GM18909 (cell line): ENCODE measurements at regions not wholly inside any gene's neighbourhood (a gene's known extent, or its start where the extent isn't known, plus 50 kb on each side); places are given as distances from the start of the nearest gene placed in this dataset.

Experiments
- ATAC-seq: cut with Tn5 transposase; IDR thresholded peaks from one replicate; pipeline ENCODE4 v1.9.1; 2021; ENCODE audit warnings: mild to moderate bottlenecking; ENCODE audit not compliant: unreplicated experiment, poor library complexity

- ATAC-seq: no peak
These were observed 1431.6 kb upstream of the TENM3 start for GRCh38 chr4:180811556-180811955.

- ATAC-seq: no peak
These were observed 1430.4 kb upstream of the TENM3 start for GRCh38 chr4:180812783-180813182.

GRCh38 chr4:180814875-180815417, 1428.3 kb upstream of the TENM3 start:
- no peak for ATAC-seq

GRCh38 chr4:180817529-180817928, 1425.7 kb upstream of the TENM3 start:
- ATAC-seq: no peak

GRCh38 chr4:180823108-180823507, 1420.1 kb upstream of the TENM3 start:
- no peak for ATAC-seq

- no peak for ATAC-seq
These were observed 1415.8 kb upstream of the TENM3 start for GRCh38 chr4:180827232-180828009.

GRCh38 chr4:180828455-180829018, 1414.7 kb upstream of the TENM3 start:
- ATAC-seq: no peak

- ATAC-seq: no peak
These were observed 1411.1 kb upstream of the TENM3 start for GRCh38 chr4:180832073-180832472.

GRCh38 chr4:180840142-180840541, 1403.1 kb upstream of the TENM3 start:
- no peak for ATAC-seq

GRCh38 chr4:180850318-180850940, 1392.8 kb upstream of the TENM3 start:
- ATAC-seq: no peak

- no peak for ATAC-seq
These were observed 1390.5 kb upstream of the TENM3 start for GRCh38 chr4:180852738-180853137.

- ATAC-seq: no peak
These were observed 1388.0 kb upstream of the TENM3 start for GRCh38 chr4:180855184-180855583.

GRCh38 chr4:180860089-180860720, 1383.0 kb upstream of the TENM3 start:
- no peak for ATAC-seq

GRCh38 chr4:180861651-180862050, 1381.6 kb upstream of the TENM3 start:
- ATAC-seq: no peak

GRCh38 chr4:180866933-180867643, 1376.1 kb upstream of the TENM3 start:
- ATAC-seq: no peak

GRCh38 chr4:180870623-180871022, 1372.6 kb upstream of the TENM3 start:
- ATAC-seq: no peak

- ATAC-seq: no peak
These were observed 1344.9 kb upstream of the TENM3 start for GRCh38 chr4:180898305-180898704.

- no peak for ATAC-seq
These were observed 1342.4 kb upstream of the TENM3 start for GRCh38 chr4:180900781-180901180.

- peak; percentile 46 for ATAC-seq
These were observed 1333.9 kb upstream of the TENM3 start for GRCh38 chr4:180909279-180909678.

GRCh38 chr4:180913750-180914149, 1329.5 kb upstream of the TENM3 start:
- no peak for ATAC-seq
